ENCODE measurements at regions not wholly inside any gene's neighbourhood (a gene's known extent, or its start where the extent isn't known, plus 50 kb on each side); places are given as distances from the start of the nearest gene placed in this dataset.

- no peak overlapping the region for H3K27ac ChIP-seq
- ATAC-seq: no peak
- no peaks in the 10 kb centered on the region for H3K27me3 ChIP-seq
- no peak overlapping the region for H3K4me3 ChIP-seq
- intact Hi-C loops (cut with DNase I): no loop called here
- WGBS, 2 donors: 72 to 82% methylated on average over 4 of the region's 4 CpGs
- no peak for TF ChIP-seq CTCF (IDR thresholded peaks at IDR 0.05)
- peaks cover 0 to 8% (median 0%) of the 10 kb centered on the region in 11 donors for H3K9me3 ChIP-seq
- H3K36me3 ChIP-seq: no peaks in the 10 kb centered on the region
- no peaks in the 10 kb centered on the region for H3K4me1 ChIP-seq
- no peak for DNase-seq
Measured at GRCh38 chr3:6416049-6416661, 444.8 kb upstream of the GRM7 start.

GRCh38 chr3:6417174-6417573 lies 443.7 kb upstream of the GRM7 start:
- TF ChIP-seq CTCF (IDR thresholded peaks at IDR 0.05): no peak
- DNase-seq (no peak), ATAC-seq (no peak)
- no peak overlapping the region for H3K27ac ChIP-seq
- H3K9me3 ChIP-seq: peaks cover 0 to 8% (median 0%) of the 10 kb centered on the region in 11 donors
- no peaks in the 10 kb centered on the region for H3K4me1 ChIP-seq
- no peaks in the 10 kb centered on the region for H3K36me3 ChIP-seq
- H3K4me3 ChIP-seq: no peak overlapping the region
- WGBS, 2 donors: 71 to 78% methylated on average over 4 of the region's 4 CpGs
- H3K27me3 ChIP-seq: no peaks in the 10 kb centered on the region
- intact Hi-C loops (cut with DNase I): no loop called here

GRCh38 chr3:6418485-6418884 lies 442.4 kb upstream of the GRM7 start:
- intact Hi-C loops (cut with DNase I): no loop called here
- no peaks in the 10 kb centered on the region for H3K36me3 ChIP-seq

GRCh38 chr3:6421666-6422445 lies 439.1 kb upstream of the GRM7 start:
- 59 to 70% methylated on average over 4 of the region's 4 CpGs for WGBS, 2 donors
- TF ChIP-seq CTCF (IDR thresholded peaks at IDR 0.05): no peak
- intact Hi-C loops (cut with DNase I): no loop called here
- Histone ChIP-seq H3K4me1 (no peaks in the 10 kb centered on the region), H3K36me3 (no peaks in the 10 kb centered on the region), H3K27ac (no peak overlapping the region), H3K4me3 (no peak overlapping the region), H3K27me3 (no peaks in the 10 kb centered on the region), H3K9me3 (peaks cover 0 to 31% (median 12%) of the 10 kb centered on the region in 11 donors)
- DNase-seq (no peak), ATAC-seq (no peak)

More at GRCh38 chr3:6418485-6418884, 442.4 kb upstream of the GRM7 start:
- Histone ChIP-seq H3K27ac (no peak overlapping the region), H3K27me3 (no peaks in the 10 kb centered on the region), H3K4me3 (no peak overlapping the region), H3K9me3 (peaks cover 0 to 8% (median 0%) of the 10 kb centered on the region in 11 donors), H3K4me1 (no peaks in the 10 kb centered on the region)
- 92 to 100% methylated on average over 1 of the region's 1 CpG for WGBS, 2 donors
- ATAC-seq: no peak
- DNase-seq: no peak
- no peak for TF ChIP-seq CTCF (IDR thresholded peaks at IDR 0.05)

Measured in heart right ventricle (tissue), 16 donors.